ENCODE measurements at regions not wholly inside any gene's neighbourhood (a gene's known extent, or its start where the extent isn't known, plus 50 kb on each side); places are given as distances from the start of the nearest gene placed in this dataset.

- FAIRE-seq (no peak), ATAC-seq (no peak), DNase-seq (ENCODE audit: low read depth in 1 of 2, low spot score in 1 of 2) (no peak)
- no peak overlapping the region for H3K4me3 ChIP-seq
- CTCF ChIA-PET: no interaction called here
- TF ChIP-seq NR3C1 (IDR thresholded peaks at IDR 0.05) (no peak), RCOR1 (IDR thresholded peaks at IDR 0.05; ENCODE audit: low read depth, low read length) (no peak), CHD4 (IDR thresholded peaks at IDR 0.05; ENCODE audit: borderline replicate concordance) (no peak), ELK1 (IDR thresholded peaks at IDR 0.05; ENCODE audit: low read depth, low read length) (no peak), CBX2 (IDR thresholded peaks at IDR 0.05; ENCODE audit: borderline replicate concordance, low read depth) (no peak), CBX8 (IDR thresholded peaks at IDR 0.05) (no peak), NPAS2 (CRISPR knock-in tag; IDR thresholded peaks at IDR 0.05; ENCODE audit: borderline replicate concordance) (no peak), HOXB13 (CRISPR knock-in tag; IDR thresholded peaks at IDR 0.05; ENCODE audit: low read depth) (no peak), ZC3H11A (IDR thresholded peaks at IDR 0.05) (no peak)
- TF ChIP-seq, protein P1, sequence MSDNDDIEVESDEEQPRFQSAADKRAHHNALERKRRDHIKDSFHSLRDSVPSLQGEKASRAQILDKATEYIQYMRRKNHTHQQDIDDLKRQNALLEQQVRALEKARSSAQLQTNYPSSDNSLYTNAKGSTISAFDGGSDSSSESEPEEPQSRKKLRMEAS (IDR thresholded peaks at IDR 0.05): no peak
- no peaks in the 10 kb centered on the region; the same call in 2 of the 3 replicates for H3K9me3 ChIP-seq
- H3K4me1 ChIP-seq: no peaks in the 10 kb centered on the region
- H3K4me2 ChIP-seq: no peak overlapping the region
- WGBS (ENCODE audit: missing lambda C conversion rate): 0% methylated on average over 3 of the region's 3 CpGs
- H3K27ac ChIP-seq: no peak overlapping the region
- POLR2A ChIA-PET: no interaction called here
Observed at GRCh38 chr2:22801071-22801470, 583.9 kb upstream of the KLHL29 start.

GRCh38 chr2:22801970-22802369 is 583.0 kb upstream of the KLHL29 start:
- POLR2A ChIA-PET: no interaction called here
- no peak overlapping the region for H3K4me2 ChIP-seq
- FAIRE-seq: no peak

More at GRCh38 chr2:22801970-22802369, 583.0 kb upstream of the KLHL29 start:
- TF ChIP-seq ZFP36 (IDR thresholded peaks at IDR 0.05; ENCODE audit: borderline replicate concordance, partially characterized antibody): no peak
- no peak for TF ChIP-seq RNF2 (IDR thresholded peaks at IDR 0.05; ENCODE audit: borderline replicate concordance, low read depth)
- TF ChIP-seq CBX2 (IDR thresholded peaks at IDR 0.05; ENCODE audit: borderline replicate concordance, low read depth): no peak
- TF ChIP-seq, protein P2, sequence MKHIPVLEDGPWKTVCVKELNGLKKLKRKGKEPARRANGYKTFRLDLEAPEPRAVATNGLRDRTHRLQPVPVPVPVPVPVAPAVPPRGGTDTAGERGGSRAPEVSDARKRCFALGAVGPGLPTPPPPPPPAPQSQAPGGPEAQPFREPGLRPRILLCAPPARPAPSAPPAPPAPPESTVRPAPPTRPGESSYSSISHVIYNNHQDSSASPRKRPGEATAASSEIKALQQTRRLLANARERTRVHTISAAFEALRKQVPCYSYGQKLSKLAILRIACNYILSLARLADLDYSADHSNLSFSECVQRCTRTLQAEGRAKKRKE (CRISPR knock-in tag; IDR thresholded peaks at IDR 0.05; ENCODE audit: low read depth): no peak
- TF ChIP-seq HES2 (IDR thresholded peaks at IDR 0.05): no peak
- no peak for TF ChIP-seq EHF (CRISPR knock-in tag; IDR thresholded peaks at IDR 0.05)
- TF ChIP-seq CBX8 (IDR thresholded peaks at IDR 0.05): no peak
- no peak for TF ChIP-seq NR3C1 (IDR thresholded peaks at IDR 0.05)
- TF ChIP-seq FOSL2 (IDR thresholded peaks at IDR 0.05): no peak
- no peak for TF ChIP-seq FOSL2 (CRISPR knock-in tag; IDR thresholded peaks at IDR 0.05)
- no peak for TF ChIP-seq CHD4 (IDR thresholded peaks at IDR 0.05; ENCODE audit: borderline replicate concordance)
- TF ChIP-seq FOSB (CRISPR knock-in tag; IDR thresholded peaks at IDR 0.05): no peak
- no peak for TF ChIP-seq REST (IDR thresholded peaks at IDR 0.05)
- no peak for TF ChIP-seq BCL3 (IDR thresholded peaks at IDR 0.05)
- TF ChIP-seq MAFK (IDR thresholded peaks at IDR 0.05; ENCODE audit: partially characterized antibody): no peak
- no peak for TF ChIP-seq ZSCAN20 (CRISPR knock-in tag; IDR thresholded peaks at IDR 0.05)
- H3K4me3 ChIP-seq: no peak overlapping the region
- 24% methylated on average over 5 of the region's 5 CpGs for WGBS (ENCODE audit: missing lambda C conversion rate)
- H3K4me1 ChIP-seq: no peaks in the 10 kb centered on the region
- no peak overlapping the region for H3K27ac ChIP-seq
- CTCF ChIA-PET: no interaction called here
- no peak for ATAC-seq
- no peaks in the 10 kb centered on the region; the same call in 2 of the 3 replicates for H3K9me3 ChIP-seq
- DNase-seq (ENCODE audit: low read depth in 1 of 2, low spot score in 1 of 2): no peak
